Eye (tissue), 1 donor: ENCODE measurements at regions not wholly inside any gene's neighbourhood (a gene's known extent, or its start where the extent isn't known, plus 50 kb on each side); places are given as distances from the start of the nearest gene placed in this dataset.

Experiments
- DNase-seq: peaks from one replicate; pipeline ENCODE4 v3.0.0-alpha.2; 2015

DNA sequence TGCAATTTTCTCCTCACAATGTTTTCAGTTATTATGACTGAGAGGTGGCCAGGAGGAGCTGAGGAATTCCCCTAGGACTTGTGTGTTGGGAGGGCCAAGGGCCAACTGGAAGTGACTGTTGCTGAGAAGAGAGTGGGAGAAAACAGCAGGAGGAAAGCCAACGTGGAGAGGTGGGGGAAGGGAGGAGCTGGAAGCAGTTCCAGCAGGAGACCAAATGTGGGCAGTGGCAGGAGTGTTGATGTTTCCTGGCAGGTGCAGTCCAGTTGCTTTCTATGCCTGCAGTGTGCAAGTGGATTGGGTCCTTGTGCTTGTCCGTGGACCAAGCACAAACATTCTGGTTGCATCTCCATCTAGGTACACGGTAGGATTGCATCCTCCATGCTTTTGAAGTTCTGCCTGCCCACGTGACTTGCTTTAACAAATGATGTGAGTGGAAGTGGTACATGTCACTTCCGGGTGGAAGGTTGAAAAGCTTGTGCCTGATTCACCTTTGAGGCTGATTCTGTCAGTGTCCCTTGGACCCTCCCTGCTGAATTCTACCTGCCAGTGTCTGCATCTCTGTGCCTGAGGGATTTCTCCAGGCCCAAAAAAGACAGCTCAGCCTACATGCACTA, 54.7 kb upstream of the CRHR1 start:
- DNase-seq = no peak

DNA sequence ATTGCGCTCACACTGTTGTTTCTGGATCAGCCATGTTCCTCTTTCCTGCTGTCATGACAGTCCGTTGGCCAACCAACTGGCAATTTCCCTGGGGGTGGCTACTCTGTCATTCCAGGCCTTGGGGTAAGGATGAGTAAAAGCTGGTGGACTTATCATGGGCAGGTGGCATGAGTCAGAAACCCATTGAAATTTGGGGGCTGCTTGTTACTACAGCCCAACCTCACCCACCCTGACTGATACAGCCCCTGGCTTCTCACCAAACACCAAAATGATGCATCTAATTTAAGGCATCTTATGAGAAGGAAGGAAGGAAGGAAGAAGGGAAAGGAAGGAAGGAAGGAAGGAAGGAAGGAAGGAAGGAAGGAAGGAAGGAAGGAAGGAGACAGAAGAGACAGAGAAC, 53.9 kb upstream of the CRHR1 start:
- DNase-seq = no peak

DNA sequence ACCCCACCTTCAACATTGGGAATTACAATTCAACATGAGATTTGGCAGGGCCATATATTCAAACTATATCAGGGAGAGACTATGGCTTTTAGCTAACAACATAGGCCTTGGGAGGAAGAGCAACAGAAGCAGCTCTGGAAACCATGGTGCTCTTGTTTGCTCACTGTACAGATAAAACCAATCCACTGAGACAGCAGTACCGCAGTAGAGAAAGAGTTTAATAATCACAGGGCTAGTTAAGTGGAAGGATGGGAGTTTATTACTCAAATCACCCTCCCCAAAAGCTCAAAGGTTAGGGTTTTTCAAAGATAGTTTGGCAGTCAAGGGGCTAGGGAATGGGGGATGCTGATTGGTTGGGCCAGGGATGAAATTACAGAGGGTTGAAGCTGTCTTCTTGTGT, 52.7 kb upstream of the CRHR1 start:
- DNase-seq = no peak

DNA sequence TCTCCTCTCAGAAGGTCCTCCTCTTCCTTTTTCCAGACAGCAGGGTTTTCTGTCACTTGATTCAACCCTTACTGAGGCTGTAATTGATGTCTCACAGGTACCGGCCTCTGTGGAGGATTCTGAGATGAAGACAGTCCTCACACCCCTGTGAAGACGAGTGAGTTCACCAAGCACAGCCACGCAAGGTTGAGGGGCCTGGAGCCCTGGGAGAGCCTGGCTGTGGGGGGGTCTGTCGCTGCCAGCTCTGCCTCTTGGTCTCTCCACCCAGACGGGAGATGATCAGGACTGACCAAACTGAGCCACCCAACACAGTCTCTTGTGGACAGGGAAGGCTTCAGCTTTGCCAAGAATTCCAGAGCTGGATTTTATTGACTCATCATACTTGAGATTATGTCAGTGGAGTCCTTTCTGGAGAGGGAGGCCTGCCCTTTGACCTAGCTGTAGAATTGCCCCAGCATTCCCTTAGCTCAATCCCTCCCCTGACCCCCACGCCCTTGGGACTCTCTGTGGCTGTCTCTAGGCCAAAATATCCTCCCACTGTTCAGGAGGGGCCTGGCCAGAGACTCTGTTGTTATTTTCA, 51.1 kb upstream of the CRHR1 start:
- no peak for DNase-seq

DNA sequence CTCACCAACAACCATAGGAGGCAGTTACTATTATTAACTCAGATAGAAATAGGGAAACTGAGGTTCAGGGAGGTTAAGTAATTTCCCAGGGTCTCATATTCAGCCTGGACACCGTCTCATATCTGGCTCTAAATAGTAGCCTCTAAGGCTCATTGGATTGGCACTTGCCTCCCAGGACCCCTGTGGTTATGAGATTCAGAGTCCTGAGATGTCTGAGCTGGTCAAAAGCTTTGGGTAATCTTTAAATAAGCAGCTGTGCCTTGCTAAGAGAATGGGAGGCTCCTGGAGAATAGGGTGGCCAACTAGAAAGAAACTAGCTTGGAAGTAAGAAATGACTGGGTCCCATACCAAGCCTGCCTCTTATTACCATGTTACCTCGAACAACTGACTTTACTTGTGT, 50.3 kb upstream of the CRHR1 start:
- DNase-seq = no peak
